ENCODE measurements at regions not wholly inside any gene's neighbourhood (a gene's known extent, or its start where the extent isn't known, plus 50 kb on each side); places are given as distances from the start of the nearest gene placed in this dataset.

DNA sequence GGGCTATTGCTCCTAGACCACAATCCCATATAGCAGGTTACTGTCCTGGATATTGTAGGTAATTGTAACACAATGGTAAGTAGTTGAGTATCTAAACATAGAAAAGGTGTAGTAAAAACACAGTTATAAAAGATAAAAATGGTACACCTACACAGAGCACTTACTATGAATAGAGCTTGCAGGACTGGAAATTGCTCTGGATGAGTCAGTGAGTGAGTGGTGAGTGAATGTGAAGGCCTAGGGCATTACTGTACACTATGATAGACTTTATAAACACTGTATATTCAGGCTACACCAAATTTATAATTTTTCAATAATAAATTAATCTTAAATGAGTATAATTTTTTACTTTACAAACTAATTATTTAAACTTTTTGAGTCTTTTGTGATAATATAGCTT is 425.7 kb downstream of the PABPC4L start:
- DNase-seq = no peak
- no peak overlapping the region for H3K4me3 ChIP-seq
- TF ChIP-seq EP300 (IDR thresholded peaks at IDR 0.05) (no peak), POLR2AphosphoS5 (IDR thresholded peaks at IDR 0.05) (no peak), POLR2A (IDR thresholded peaks at IDR 0.05) (no peak)
- TF ChIP-seq, protein P1, sequence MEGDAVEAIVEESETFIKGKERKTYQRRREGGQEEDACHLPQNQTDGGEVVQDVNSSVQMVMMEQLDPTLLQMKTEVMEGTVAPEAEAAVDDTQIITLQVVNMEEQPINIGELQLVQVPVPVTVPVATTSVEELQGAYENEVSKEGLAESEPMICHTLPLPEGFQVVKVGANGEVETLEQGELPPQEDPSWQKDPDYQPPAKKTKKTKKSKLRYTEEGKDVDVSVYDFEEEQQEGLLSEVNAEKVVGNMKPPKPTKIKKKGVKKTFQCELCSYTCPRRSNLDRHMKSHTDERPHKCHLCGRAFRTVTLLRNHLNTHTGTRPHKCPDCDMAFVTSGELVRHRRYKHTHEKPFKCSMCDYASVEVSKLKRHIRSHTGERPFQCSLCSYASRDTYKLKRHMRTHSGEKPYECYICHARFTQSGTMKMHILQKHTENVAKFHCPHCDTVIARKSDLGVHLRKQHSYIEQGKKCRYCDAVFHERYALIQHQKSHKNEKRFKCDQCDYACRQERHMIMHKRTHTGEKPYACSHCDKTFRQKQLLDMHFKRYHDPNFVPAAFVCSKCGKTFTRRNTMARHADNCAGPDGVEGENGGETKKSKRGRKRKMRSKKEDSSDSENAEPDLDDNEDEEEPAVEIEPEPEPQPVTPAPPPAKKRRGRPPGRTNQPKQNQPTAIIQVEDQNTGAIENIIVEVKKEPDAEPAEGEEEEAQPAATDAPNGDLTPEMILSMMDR (IDR thresholded peaks at IDR 0.05) = no peak
- intact Hi-C loops (cut with DNase I) = no loop called here
- no peaks in the 10 kb centered on the region for H3K4me1 ChIP-seq
- H3K27ac ChIP-seq = no peak overlapping the region
- H3K9me3 ChIP-seq = no peaks in the 10 kb centered on the region
- no peaks in the 10 kb centered on the region for H3K36me3 ChIP-seq
- H3K27me3 ChIP-seq = no peaks in the 10 kb centered on the region

DNA sequence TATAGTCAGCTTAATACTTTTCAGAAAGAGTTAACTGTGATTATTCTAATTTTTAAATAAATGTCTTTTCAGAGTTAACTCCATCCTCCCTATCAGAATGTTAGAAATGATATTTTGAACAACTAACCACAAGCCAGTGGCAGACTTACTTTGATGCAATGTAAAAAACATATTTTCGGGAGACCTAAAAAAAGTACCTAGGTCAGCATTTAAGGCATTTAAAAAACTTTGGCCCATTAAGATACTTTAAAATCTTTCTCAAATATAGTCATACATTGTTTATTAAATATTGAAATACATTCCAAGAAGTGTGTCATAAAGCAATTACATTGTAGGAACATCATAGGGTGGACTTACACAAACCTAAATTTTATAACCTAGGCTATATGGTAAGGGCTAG is 426.1 kb downstream of the PABPC4L start:
- intact Hi-C loops (cut with DNase I) = no loop called here
- no peak for DNase-seq
- H3K4me3 ChIP-seq = no peak overlapping the region
- no peak overlapping the region for H3K27ac ChIP-seq
- TF ChIP-seq EP300 (IDR thresholded peaks at IDR 0.05) = no peak
- TF ChIP-seq, protein P1 (IDR thresholded peaks at IDR 0.05) = no peak
- no peak for TF ChIP-seq POLR2A (IDR thresholded peaks at IDR 0.05)
- TF ChIP-seq POLR2AphosphoS5 (IDR thresholded peaks at IDR 0.05) = no peak
- no peaks in the 10 kb centered on the region for H3K36me3 ChIP-seq
- H3K4me1 ChIP-seq = no peaks in the 10 kb centered on the region
- no peaks in the 10 kb centered on the region for H3K27me3 ChIP-seq
- 85 to 94% methylated on average over 1 of the region's 1 CpG for WGBS, 2 donors
- no peaks in the 10 kb centered on the region for H3K9me3 ChIP-seq

DNA sequence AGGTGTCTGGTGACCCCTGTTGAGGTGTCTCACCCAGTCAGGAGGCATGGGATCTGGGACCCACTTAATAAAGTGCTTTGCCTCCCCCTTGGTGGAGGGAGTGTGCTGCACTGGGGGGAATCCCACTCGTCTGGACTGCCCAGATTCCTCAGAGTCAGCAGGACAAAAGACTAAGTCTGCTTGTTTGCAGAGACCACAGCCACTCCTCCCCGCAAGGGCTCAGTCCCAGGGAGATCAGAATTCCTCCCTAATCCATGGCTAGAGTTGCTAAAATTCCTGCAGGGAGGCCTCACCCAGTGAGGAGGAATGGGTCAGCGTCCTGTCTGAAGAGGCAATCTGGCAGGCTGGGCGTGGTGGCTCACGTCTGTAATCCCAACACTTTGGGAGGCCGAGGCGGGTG is 442.2 kb downstream of the PABPC4L start:
- H3K27me3 ChIP-seq = no peaks in the 10 kb centered on the region
- no peak for DNase-seq
- H3K4me1 ChIP-seq = no peaks in the 10 kb centered on the region
- intact Hi-C loops (cut with DNase I) = no loop called here
- H3K4me3 ChIP-seq = no peak overlapping the region
- no peaks in the 10 kb centered on the region for H3K36me3 ChIP-seq
- TF ChIP-seq, protein P1 (IDR thresholded peaks at IDR 0.05) = no peak
- no peak for TF ChIP-seq EP300 (IDR thresholded peaks at IDR 0.05)
- TF ChIP-seq POLR2A (IDR thresholded peaks at IDR 0.05) = no peak
- TF ChIP-seq POLR2AphosphoS5 (IDR thresholded peaks at IDR 0.05) = no peak
- WGBS, 2 donors = 69 to 80% methylated on average over 7 of the region's 7 CpGs
- H3K9me3 ChIP-seq = no peaks in the 10 kb centered on the region
- no peak overlapping the region for H3K27ac ChIP-seq

DNA sequence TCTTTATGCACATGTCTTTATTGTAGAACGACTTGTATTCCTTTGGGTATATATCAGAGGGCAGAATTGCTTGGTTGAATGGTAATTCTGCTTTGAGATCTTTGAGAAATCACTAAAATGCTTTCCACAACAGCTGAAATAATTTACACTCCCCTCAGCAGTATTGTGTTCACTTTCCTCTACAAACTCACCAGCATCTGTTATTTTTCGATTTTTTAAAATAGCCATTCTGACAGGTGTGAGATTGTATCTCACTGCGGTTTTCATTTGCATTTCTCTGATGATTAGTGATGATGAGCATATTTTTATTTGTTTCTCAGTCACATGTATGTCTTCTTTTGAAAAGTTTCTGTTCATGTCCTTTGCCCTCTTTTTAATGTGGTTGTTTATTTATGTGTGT is 459.8 kb downstream of the PABPC4L start:
- Histone ChIP-seq H3K27me3 (no peaks in the 10 kb centered on the region), H3K4me3 (no peak overlapping the region), H3K4me1 (no peaks in the 10 kb centered on the region), H3K27ac (no peak overlapping the region), H3K36me3 (no peaks in the 10 kb centered on the region), H3K9me3 (no peaks in the 10 kb centered on the region)
- DNase-seq = no peak
- intact Hi-C loops (cut with DNase I) = no loop called here
- 77 to 83% methylated on average over 3 of the region's 3 CpGs for WGBS, 2 donors
- TF ChIP-seq EP300 (IDR thresholded peaks at IDR 0.05) = no peak
- TF ChIP-seq POLR2A (IDR thresholded peaks at IDR 0.05) = no peak
- no peak for TF ChIP-seq POLR2AphosphoS5 (IDR thresholded peaks at IDR 0.05)
- TF ChIP-seq, protein P1 (IDR thresholded peaks at IDR 0.05) = no peak

DNA sequence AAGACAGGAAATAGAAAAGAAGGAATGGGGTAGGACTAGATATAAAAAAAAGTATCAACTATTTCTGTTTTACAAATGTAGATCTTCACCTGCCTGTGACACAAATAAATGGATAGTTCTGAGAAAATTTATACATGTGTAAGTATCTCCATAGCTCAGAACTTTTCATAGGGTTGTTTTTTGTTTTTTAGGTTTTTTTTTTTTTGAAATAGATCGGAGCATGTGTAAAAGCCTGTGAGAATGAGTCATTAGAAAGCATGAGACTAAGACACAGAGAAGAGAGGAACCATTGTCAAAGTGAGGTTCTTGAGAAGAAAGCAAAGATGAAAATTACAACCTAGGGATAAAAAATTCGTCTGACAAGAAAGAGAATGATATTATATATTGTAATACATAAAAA is 481.6 kb downstream of the PABPC4L start:
- no peak for DNase-seq
- no peak for TF ChIP-seq EP300 (IDR thresholded peaks at IDR 0.05)
- TF ChIP-seq, protein P1 (IDR thresholded peaks at IDR 0.05) = no peak
- TF ChIP-seq POLR2AphosphoS5 (IDR thresholded peaks at IDR 0.05) = no peak
- no peak for TF ChIP-seq POLR2A (IDR thresholded peaks at IDR 0.05)
- Histone ChIP-seq H3K4me1 (no peaks in the 10 kb centered on the region), H3K9me3 (no peaks in the 10 kb centered on the region), H3K27me3 (no peaks in the 10 kb centered on the region), H3K27ac (no peak overlapping the region), H3K4me3 (no peak overlapping the region), H3K36me3 (no peaks in the 10 kb centered on the region)
- 44 to 66% methylated on average over 2 of the region's 2 CpGs for WGBS, 2 donors
- intact Hi-C loops (cut with DNase I) = no loop called here

All from sigmoid colon (tissue), 6 donors.